Amygdala (tissue), 56 donors: ENCODE measurements at regions not wholly inside any gene's neighbourhood (a gene's known extent, or its start where the extent isn't known, plus 50 kb on each side); places are given as distances from the start of the nearest gene placed in this dataset.
A peak's percentile ranks its signal among the peaks of the same experiment; 100 is the strongest.

ENCODE experiments used
- DNase-seq, 56 donors: peaks; one replicate each; lab custom pipeline; 2025; lab: John Stamatoyannopoulos, UW

- DNase-seq = peak in 2 of 56 donors; percentile 30 to 51
Observed at GRCh38 chr12:123078531-123079155, 72.2 kb downstream of the PITPNM2 start.

GRCh38 chr12:123078120-123078465 lies 72.8 kb downstream of the PITPNM2 start:
- DNase-seq = peak in 25 of 56 donors; percentile 14 to 68 (median 36)

GRCh38 chr12:123077298-123078119 lies 73.4 kb downstream of the PITPNM2 start:
- peak in 1 of 56 donors; percentile 47 for DNase-seq

- no peak for DNase-seq
Observed at GRCh38 chr12:123076604-123077297, 74.1 kb downstream of the PITPNM2 start.

GRCh38 chr12:123075646-123076171 lies 75.2 kb downstream of the PITPNM2 start:
- peak in 3 of 56 donors; percentile 6 to 16 (median 15) for DNase-seq

- no peak for DNase-seq
Observed at GRCh38 chr12:123075087-123075645, 75.7 kb downstream of the PITPNM2 start.

GRCh38 chr12:123073962-123074801 lies 76.7 kb downstream of the PITPNM2 start:
- no peak for DNase-seq

GRCh38 chr12:123073292-123073691 lies 77.6 kb downstream of the PITPNM2 start:
- no peak for DNase-seq

- no peak for DNase-seq
Observed at GRCh38 chr12:123071857-123072256, 79.0 kb downstream of the PITPNM2 start.

GRCh38 chr12:123071099-123071800 lies 79.6 kb downstream of the PITPNM2 start:
- peak in 5 of 56 donors; percentile 25 to 30 (median 29) for DNase-seq

- peak in 2 of 56 donors; percentile 16 to 30 for DNase-seq
Observed at GRCh38 chr12:123070267-123071081, 80.4 kb downstream of the PITPNM2 start.

GRCh38 chr12:123069436-123070266 lies 81.2 kb downstream of the PITPNM2 start:
- no peak for DNase-seq

GRCh38 chr12:123067654-123068053 lies 83.2 kb downstream of the PITPNM2 start:
- peak in 5 of 56 donors; percentile 20 to 60 (median 37) for DNase-seq

GRCh38 chr12:123066384-123066710 lies 84.5 kb downstream of the PITPNM2 start:
- DNase-seq = no peak

GRCh38 chr12:123065676-123066383 lies 85.1 kb downstream of the PITPNM2 start:
- DNase-seq = peak in 1 of 56 donors; percentile 21

- no peak for DNase-seq
Observed at GRCh38 chr12:123064885-123065619, 84.6 kb downstream of the ARL6IP4 start.
